Chondrocyte (in vitro differentiated cells): ENCODE measurements at regions not wholly inside any gene's neighbourhood (a gene's known extent, or its start where the extent isn't known, plus 50 kb on each side); places are given as distances from the start of the nearest gene placed in this dataset.

Experiments
- DNase-seq: peaks from one replicate; pipeline ENCODE4 v3.0.0; 2021; ENCODE audit warnings: mixed read lengths, low spot score
- H3K27ac Mint-ChIP-seq: one replicate; pipeline ENCODE4 v1.8.0; 2021; ENCODE audit warnings: mild to moderate bottlenecking, moderate library complexity, mixed read lengths; ENCODE audit not compliant: unreplicated experiment
- H3K27me3 Mint-ChIP-seq: 2 replicates; pipeline ENCODE4 v1.8.0; 2021; ENCODE audit warnings: low read depth, mixed read lengths
- H3K36me3 Mint-ChIP-seq: 2 replicates; pipeline ENCODE4 v1.8.0; 2021; ENCODE audit warnings: low read depth, mixed read lengths
- H3K4me1 Mint-ChIP-seq: 2 replicates; pipeline ENCODE4 v1.8.0; 2021; ENCODE audit warnings: low read depth, mild to moderate bottlenecking, mixed read lengths
- H3K4me3 Mint-ChIP-seq: one replicate; pipeline ENCODE4 v1.8.0; 2021; ENCODE audit warnings: mild to moderate bottlenecking, moderate library complexity, mixed read lengths; ENCODE audit not compliant: unreplicated experiment
- H3K9me3 Mint-ChIP-seq: 2 replicates; pipeline ENCODE4 v1.8.0; 2021; ENCODE audit warnings: low read depth, mixed read lengths
- CTCF ChIP-seq: fragments of 200-600 bp; sonication (generic); IDR thresholded peaks from 2 replicates; pipeline ENCODE4 v1.5.0; 2021; ENCODE audit warnings: antibody characterized with exemption, mild to moderate bottlenecking, moderate library complexity

- H3K27me3 Mint-ChIP-seq = peaks cover 4% of the 10 kb centered on the region
- DNase-seq = no peak
- no peak overlapping the region for H3K27ac Mint-ChIP-seq
- TF ChIP-seq CTCF = no peak
- H3K4me3 Mint-ChIP-seq = no peak overlapping the region
- no peaks in the 10 kb centered on the region for H3K36me3 Mint-ChIP-seq
- H3K9me3 Mint-ChIP-seq = peaks cover 13% of the 10 kb centered on the region
- no peaks in the 10 kb centered on the region for H3K4me1 Mint-ChIP-seq
These were observed 1129.2 kb downstream of the TBC1D22A start for GRCh38 chr22:47891609-47892008.

GRCh38 chr22:47888817-47889216 lies 1126.4 kb downstream of the TBC1D22A start:
- H3K27me3 Mint-ChIP-seq = peaks cover 4% of the 10 kb centered on the region
- H3K9me3 Mint-ChIP-seq = peaks cover 2% of the 10 kb centered on the region
- no peak for DNase-seq
- H3K36me3 Mint-ChIP-seq = no peaks in the 10 kb centered on the region
- no peak overlapping the region for H3K4me3 Mint-ChIP-seq
- TF ChIP-seq CTCF = no peak
- no peak overlapping the region for H3K27ac Mint-ChIP-seq
- no peaks in the 10 kb centered on the region for H3K4me1 Mint-ChIP-seq

- no peak overlapping the region for H3K4me3 Mint-ChIP-seq
- H3K4me1 Mint-ChIP-seq = no peaks in the 10 kb centered on the region
- no peak for TF ChIP-seq CTCF
- H3K27me3 Mint-ChIP-seq = no peaks in the 10 kb centered on the region
- H3K36me3 Mint-ChIP-seq = no peaks in the 10 kb centered on the region
- no peaks in the 10 kb centered on the region for H3K9me3 Mint-ChIP-seq
- no peak for DNase-seq
- no peak overlapping the region for H3K27ac Mint-ChIP-seq
These were observed 1122.3 kb downstream of the TBC1D22A start for GRCh38 chr22:47884775-47885174.

- Mint-ChIP-seq H3K4me1 (no peaks in the 10 kb centered on the region), H3K27ac (no peak overlapping the region), H3K4me3 (no peak overlapping the region), H3K9me3 (no peaks in the 10 kb centered on the region), H3K27me3 (no peaks in the 10 kb centered on the region), H3K36me3 (no peaks in the 10 kb centered on the region)
- TF ChIP-seq CTCF = no peak
- no peak for DNase-seq
These were observed 1121.8 kb downstream of the TBC1D22A start for GRCh38 chr22:47884200-47884599.

- Mint-ChIP-seq H3K4me1 (no peaks in the 10 kb centered on the region), H3K9me3 (no peaks in the 10 kb centered on the region), H3K27ac (no peak overlapping the region), H3K27me3 (no peaks in the 10 kb centered on the region), H3K4me3 (no peak overlapping the region), H3K36me3 (no peaks in the 10 kb centered on the region)
- no peak for TF ChIP-seq CTCF
- no peak for DNase-seq
These were observed 1121.3 kb downstream of the TBC1D22A start for GRCh38 chr22:47883757-47884156.
